Neural progenitor cell (in vitro differentiated cells): ENCODE measurements at regions not wholly inside any gene's neighbourhood (a gene's known extent, or its start where the extent isn't known, plus 50 kb on each side); places are given as distances from the start of the nearest gene placed in this dataset.

ENCODE experiments used
- DNase-seq: peaks from one replicate; pipeline ENCODE4 v3.0.0-alpha.2; 2016; ENCODE audit warnings: low spot score
- H2AFZ ChIP-seq: fragments of 200-600 bp; sonication (generic); replicated peaks from 2 replicates; pipeline ENCODE4 v1.6.1; 2016; ENCODE audit warnings: antibody characterized with exemption
- H3F3A ChIP-seq: fragments of 200-600 bp; sonication (generic); 2 replicates; pipeline ENCODE4 v1.6.1; 2016; ENCODE audit warnings: antibody characterized with exemption, low read depth
- H3K27ac ChIP-seq: fragments of 200-600 bp; sonication (generic); 2 replicates; pipeline ENCODE4 v1.5.1; 2016; ENCODE audit warnings: mild to moderate bottlenecking
- H3K27me3 ChIP-seq: fragments of 200-600 bp; sonication (generic); 2 replicates; pipeline ENCODE4 v1.6.1; 2016; ENCODE audit warnings: mild to moderate bottlenecking, moderate library complexity
- H3K36me3 ChIP-seq: fragments of 200-600 bp; sonication (generic); 2 replicates; pipeline ENCODE4 v1.5.1; 2016
- H3K4me1 ChIP-seq: fragments of 200-600 bp; sonication (generic); 2 replicates; pipeline ENCODE4 v1.6.1; 2016; ENCODE audit warnings: mixed run types
- H3K4me2 ChIP-seq: fragments of 200-600 bp; sonication (generic); 2 replicates; pipeline ENCODE4 v1.6.1; 2016
- H3K4me3 ChIP-seq: fragments of 200-600 bp; sonication (generic); 2 replicates; pipeline ENCODE4 v1.5.1; 2016
- H3K79me2 ChIP-seq: fragments of 200-600 bp; sonication (generic); 2 replicates; pipeline ENCODE4 v1.6.1; 2016; ENCODE audit warnings: low read depth
- H3K9ac ChIP-seq: fragments of 200-600 bp; sonication (generic); 2 replicates; pipeline ENCODE4 v1.6.1; 2016
- H3K9me3 ChIP-seq: fragments of 200-600 bp; sonication (generic); 2 replicates; pipeline ENCODE4 v1.5.1; 2016; ENCODE audit warnings: low read depth
- H4K20me1 ChIP-seq: fragments of 200-600 bp; sonication (generic); 2 replicates; pipeline ENCODE4 v1.6.1; 2016; ENCODE audit warnings: low read depth
- H3K27ac Mint-ChIP-seq: 3 replicates; pipeline ENCODE4 v1.8.0; 2021; ENCODE audit warnings: mixed read lengths
- H3K27me3 Mint-ChIP-seq: 2 replicates; pipeline ENCODE4 v1.8.0; 2022; ENCODE audit warnings: low read depth, mild to moderate bottlenecking, inconsistent platforms, moderate library complexity, mixed read lengths; ENCODE audit not compliant: insufficient read depth
- H3K36me3 Mint-ChIP-seq: 3 replicates; pipeline ENCODE4 v1.8.0; 2021; ENCODE audit warnings: mixed read lengths
- H3K4me1 Mint-ChIP-seq: 3 replicates; pipeline ENCODE4 v1.8.0; 2021; ENCODE audit warnings: mixed read lengths
- H3K4me3 Mint-ChIP-seq: 3 replicates; pipeline ENCODE4 v1.8.0; 2021; ENCODE audit warnings: mild to moderate bottlenecking, moderate library complexity, mixed read lengths
- H3K9me3 Mint-ChIP-seq: 3 replicates; pipeline ENCODE4 v1.8.0; 2020; ENCODE audit warnings: mixed read lengths
- EZH2 ChIP-seq: fragments of 200-600 bp; sonication (generic); IDR thresholded peaks from 2 replicates; pipeline ENCODE4 v1.6.1; 2017; ENCODE audit warnings: antibody characterized with exemption, mild to moderate bottlenecking, moderate library complexity
- EZH2phosphoT487 ChIP-seq: fragments of 200-600 bp; sonication (generic); IDR thresholded peaks from 2 replicates; pipeline ENCODE4 v1.6.1; 2017; ENCODE audit warnings: antibody characterized with exemption
- TF ChIP-seq, protein P1 (sequence below): fragments of 200-600 bp; sonication (generic); IDR thresholded peaks from 2 replicates; pipeline ENCODE4 v1.5.1; 2017; ENCODE audit warnings: antibody characterized with exemption, mild to moderate bottlenecking

DNA sequence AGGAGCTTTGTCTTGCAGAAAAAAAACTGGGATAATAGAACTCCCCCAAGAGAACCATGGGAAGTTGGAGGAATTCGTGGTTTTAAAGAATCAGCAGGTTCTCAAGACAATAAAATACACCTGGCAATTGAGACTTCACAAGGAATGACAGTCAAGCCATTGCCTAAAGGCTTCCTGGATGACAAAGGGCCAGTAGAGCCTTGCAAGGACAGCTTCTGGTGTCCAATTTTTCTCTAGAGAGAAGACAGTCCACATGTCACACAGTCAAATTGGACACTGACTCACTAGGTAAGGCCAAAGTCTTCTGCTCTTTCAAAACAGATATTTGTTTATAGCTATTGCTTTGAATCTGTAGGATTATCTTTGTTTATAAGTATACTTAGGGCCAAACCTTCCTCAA is 80.3 kb upstream of the BMP5 start:
- Mint-ChIP-seq H3K36me3 (no peaks in the 10 kb centered on the region), H3K27me3 (no peaks in the 10 kb centered on the region), H3K27ac (no peak overlapping the region), H3K4me3 (no peak overlapping the region), H3K4me1 (no peaks in the 10 kb centered on the region), H3K9me3 (no peaks in the 10 kb centered on the region)
- Histone ChIP-seq H3K27me3 (no peaks in the 10 kb centered on the region), H3K4me3 (no peak overlapping the region), H3K4me1 (no peaks in the 10 kb centered on the region), H3F3A (no peaks in the 10 kb centered on the region), H3K36me3 (no peaks in the 10 kb centered on the region), H3K27ac (no peak overlapping the region), H3K9ac (no peak overlapping the region), H3K4me2 (no peak overlapping the region), H4K20me1 (no peaks in the 10 kb centered on the region), H2AFZ (no peak overlapping the region), H3K9me3 (no peaks in the 10 kb centered on the region), H3K79me2 (no peaks in the 10 kb centered on the region)
- TF ChIP-seq EZH2phosphoT487 (no peak), EZH2 (no peak)
- TF ChIP-seq, protein P1, sequence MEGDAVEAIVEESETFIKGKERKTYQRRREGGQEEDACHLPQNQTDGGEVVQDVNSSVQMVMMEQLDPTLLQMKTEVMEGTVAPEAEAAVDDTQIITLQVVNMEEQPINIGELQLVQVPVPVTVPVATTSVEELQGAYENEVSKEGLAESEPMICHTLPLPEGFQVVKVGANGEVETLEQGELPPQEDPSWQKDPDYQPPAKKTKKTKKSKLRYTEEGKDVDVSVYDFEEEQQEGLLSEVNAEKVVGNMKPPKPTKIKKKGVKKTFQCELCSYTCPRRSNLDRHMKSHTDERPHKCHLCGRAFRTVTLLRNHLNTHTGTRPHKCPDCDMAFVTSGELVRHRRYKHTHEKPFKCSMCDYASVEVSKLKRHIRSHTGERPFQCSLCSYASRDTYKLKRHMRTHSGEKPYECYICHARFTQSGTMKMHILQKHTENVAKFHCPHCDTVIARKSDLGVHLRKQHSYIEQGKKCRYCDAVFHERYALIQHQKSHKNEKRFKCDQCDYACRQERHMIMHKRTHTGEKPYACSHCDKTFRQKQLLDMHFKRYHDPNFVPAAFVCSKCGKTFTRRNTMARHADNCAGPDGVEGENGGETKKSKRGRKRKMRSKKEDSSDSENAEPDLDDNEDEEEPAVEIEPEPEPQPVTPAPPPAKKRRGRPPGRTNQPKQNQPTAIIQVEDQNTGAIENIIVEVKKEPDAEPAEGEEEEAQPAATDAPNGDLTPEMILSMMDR = no peak
- DNase-seq = no peak

DNA sequence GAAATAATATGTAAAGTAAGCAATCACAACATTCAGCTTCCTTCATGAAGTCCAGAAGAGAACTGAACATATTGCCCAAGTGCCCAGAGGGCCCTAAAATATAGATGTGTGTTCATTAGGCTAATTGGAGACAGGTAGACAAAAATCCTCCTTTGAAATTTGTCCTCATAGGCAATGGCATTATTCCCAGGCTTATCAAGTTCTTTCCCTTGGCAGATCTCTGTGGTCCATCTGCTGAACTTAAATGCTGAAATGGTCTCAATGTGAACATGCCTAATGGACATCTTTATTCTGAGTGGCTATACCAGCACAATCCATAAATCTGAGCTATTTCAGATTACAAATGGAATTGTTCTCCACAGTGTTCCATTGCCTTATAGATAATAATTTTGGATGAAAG is 79.0 kb upstream of the BMP5 start:
- H3K9me3 ChIP-seq = no peaks in the 10 kb centered on the region
- H3K4me3 ChIP-seq = no peak overlapping the region
- no peaks in the 10 kb centered on the region for H4K20me1 ChIP-seq
- no peaks in the 10 kb centered on the region for H3F3A ChIP-seq
- Mint-ChIP-seq H3K4me1 (no peaks in the 10 kb centered on the region), H3K9me3 (peaks cover under 1% of the 10 kb centered on the region), H3K36me3 (no peaks in the 10 kb centered on the region), H3K4me3 (no peak overlapping the region), H3K27ac (no peak overlapping the region), H3K27me3 (no peaks in the 10 kb centered on the region)
- no peaks in the 10 kb centered on the region for H3K4me1 ChIP-seq
- H3K27ac ChIP-seq = no peak overlapping the region
- no peak for DNase-seq
- H3K27me3 ChIP-seq = no peaks in the 10 kb centered on the region
- no peak overlapping the region for H2AFZ ChIP-seq
- TF ChIP-seq EZH2 (no peak), EZH2phosphoT487 (no peak)
- TF ChIP-seq, protein P1 = no peak
- no peaks in the 10 kb centered on the region for H3K79me2 ChIP-seq
- no peaks in the 10 kb centered on the region for H3K36me3 ChIP-seq
- H3K4me2 ChIP-seq = no peak overlapping the region
- H3K9ac ChIP-seq = no peak overlapping the region

DNA sequence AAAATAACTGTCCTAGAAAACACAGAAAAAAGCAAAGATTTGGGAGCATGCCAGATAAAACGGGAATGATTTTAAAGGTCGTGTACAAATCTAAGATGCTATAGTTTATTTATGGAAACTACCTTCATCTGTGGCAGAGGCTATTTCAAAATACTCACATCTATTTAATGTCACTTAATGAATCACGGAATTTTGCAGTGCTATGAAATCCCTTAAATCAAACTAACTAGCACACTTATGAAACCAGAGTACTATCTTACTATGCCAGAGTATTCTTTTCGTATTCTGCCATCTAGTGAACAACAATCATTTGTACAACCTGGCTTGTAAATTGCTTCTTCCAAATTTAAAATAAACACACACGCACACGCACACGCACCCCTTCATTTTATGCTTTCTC is 77.9 kb upstream of the BMP5 start:
- H3K4me3 ChIP-seq = no peak overlapping the region
- no peaks in the 10 kb centered on the region for H3K27me3 Mint-ChIP-seq

More for the DNA sequence above, 77.9 kb upstream of the BMP5 start:
- Mint-ChIP-seq H3K9me3 (peaks cover 6% of the 10 kb centered on the region), H3K4me3 (no peak overlapping the region), H3K4me1 (no peaks in the 10 kb centered on the region), H3K36me3 (no peaks in the 10 kb centered on the region), H3K27ac (no peak overlapping the region)
- no peaks in the 10 kb centered on the region for H3K9me3 ChIP-seq
- H4K20me1 ChIP-seq = no peaks in the 10 kb centered on the region
- H3F3A ChIP-seq = no peaks in the 10 kb centered on the region
- no peaks in the 10 kb centered on the region for H3K79me2 ChIP-seq
- H3K36me3 ChIP-seq = no peaks in the 10 kb centered on the region
- H3K4me1 ChIP-seq = no peaks in the 10 kb centered on the region
- H3K4me2 ChIP-seq = no peak overlapping the region
- DNase-seq = no peak
- TF ChIP-seq EZH2phosphoT487 = no peak
- TF ChIP-seq, protein P1 = peak; percentile 39
- no peak overlapping the region for H3K27ac ChIP-seq
- H2AFZ ChIP-seq = no peak overlapping the region
- no peaks in the 10 kb centered on the region for H3K27me3 ChIP-seq
- H3K9ac ChIP-seq = no peak overlapping the region
